ENCODE measurements at regions not wholly inside any gene's neighbourhood (a gene's known extent, or its start where the extent isn't known, plus 50 kb on each side); places are given as distances from the start of the nearest gene placed in this dataset.

GRCh38 chr7:45252248-45252647, 94.7 kb downstream of the RAMP3 start:
- TF ChIP-seq IRF5 (IDR thresholded peaks at IDR 0.05; ENCODE audit: borderline replicate concordance): no peak
- TF ChIP-seq WRNIP1 (IDR thresholded peaks at IDR 0.05; ENCODE audit: borderline replicate concordance, low read depth, low read length): no peak
- TF ChIP-seq, protein P1, sequence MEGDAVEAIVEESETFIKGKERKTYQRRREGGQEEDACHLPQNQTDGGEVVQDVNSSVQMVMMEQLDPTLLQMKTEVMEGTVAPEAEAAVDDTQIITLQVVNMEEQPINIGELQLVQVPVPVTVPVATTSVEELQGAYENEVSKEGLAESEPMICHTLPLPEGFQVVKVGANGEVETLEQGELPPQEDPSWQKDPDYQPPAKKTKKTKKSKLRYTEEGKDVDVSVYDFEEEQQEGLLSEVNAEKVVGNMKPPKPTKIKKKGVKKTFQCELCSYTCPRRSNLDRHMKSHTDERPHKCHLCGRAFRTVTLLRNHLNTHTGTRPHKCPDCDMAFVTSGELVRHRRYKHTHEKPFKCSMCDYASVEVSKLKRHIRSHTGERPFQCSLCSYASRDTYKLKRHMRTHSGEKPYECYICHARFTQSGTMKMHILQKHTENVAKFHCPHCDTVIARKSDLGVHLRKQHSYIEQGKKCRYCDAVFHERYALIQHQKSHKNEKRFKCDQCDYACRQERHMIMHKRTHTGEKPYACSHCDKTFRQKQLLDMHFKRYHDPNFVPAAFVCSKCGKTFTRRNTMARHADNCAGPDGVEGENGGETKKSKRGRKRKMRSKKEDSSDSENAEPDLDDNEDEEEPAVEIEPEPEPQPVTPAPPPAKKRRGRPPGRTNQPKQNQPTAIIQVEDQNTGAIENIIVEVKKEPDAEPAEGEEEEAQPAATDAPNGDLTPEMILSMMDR (IDR thresholded peaks at IDR 0.05 in 2 of 3, conservative IDR thresholded peaks at IDR 0.05 in 1 of 3; ENCODE audit: control insufficient read depth in 2 of 3, extremely low read depth in 1 of 3, insufficient read depth in 1 of 3, low read depth in 3 of 3, low read length in 3 of 3): no peak
- no peak for TF ChIP-seq BCL11A (IDR thresholded peaks at IDR 0.05; ENCODE audit: low read depth, low read length)
- no peak for TF ChIP-seq NFYB (IDR thresholded peaks at IDR 0.05; ENCODE audit: insufficient read depth, low read depth, low read length)
- no peak for TF ChIP-seq TBL1XR1 (IDR thresholded peaks at IDR 0.05; ENCODE audit: low read depth, low read length)

Measured in GM12878 (cell line).